H9 (cell line): ENCODE measurements at regions not wholly inside any gene's neighbourhood (a gene's known extent, or its start where the extent isn't known, plus 50 kb on each side); places are given as distances from the start of the nearest gene placed in this dataset.

Source experiments
- DNase-seq: peaks from one replicate; pipeline ENCODE4 v3.0.0-alpha.2; 2017
- H2AFZ ChIP-seq: one replicate; pipeline ENCODE4 v1.6.1; 2013; ENCODE audit warnings: mild to moderate bottlenecking, low read length, control low read depth, moderate library complexity
- H2AK5ac ChIP-seq: 2 replicates; pipeline ENCODE4 v1.6.1; 2013; ENCODE audit warnings: low read length, control low read depth, mixed read lengths; ENCODE audit not compliant: insufficient read length
- H2BK120ac ChIP-seq: one replicate; pipeline ENCODE4 v1.6.1; 2013; ENCODE audit warnings: low read depth, mild to moderate bottlenecking, low read length, control low read depth, inconsistent platforms; ENCODE audit not compliant: poor library complexity, severe bottlenecking
- H2BK12ac ChIP-seq: 2 replicates; pipeline ENCODE4 v1.6.1; 2013; ENCODE audit warnings: low read length, control low read depth, mixed read lengths, low read depth; ENCODE audit not compliant: insufficient read length
- H2BK15ac ChIP-seq: 2 replicates; pipeline ENCODE4 v1.6.1; 2013; ENCODE audit warnings: low read depth, low read length, control low read depth
- H2BK20ac ChIP-seq: one replicate; pipeline ENCODE4 v1.6.1; 2013; ENCODE audit warnings: low read depth, mild to moderate bottlenecking, low read length, control low read depth, inconsistent platforms; ENCODE audit not compliant: poor library complexity, severe bottlenecking
- H2BK5ac ChIP-seq: 2 replicates; pipeline ENCODE4 v1.6.1; 2013; ENCODE audit warnings: low read length, control low read depth, mixed read lengths; ENCODE audit not compliant: insufficient read length
- H3K14ac ChIP-seq: 2 replicates; pipeline ENCODE4 v1.6.1; 2013; ENCODE audit warnings: low read length, control low read depth; ENCODE audit not compliant: insufficient read depth
- H3K18ac ChIP-seq: 2 replicates; pipeline ENCODE4 v1.6.1; 2013; ENCODE audit warnings: low read depth, mild to moderate bottlenecking, mixed read lengths, low read length, control low read depth; ENCODE audit not compliant: insufficient read length
- H3K23ac ChIP-seq: 2 replicates; pipeline ENCODE4 v1.6.1; 2013; ENCODE audit warnings: low read length, control low read depth, mixed read lengths, low read depth; ENCODE audit not compliant: insufficient read length
- H3K23me2 ChIP-seq: 2 replicates; pipeline ENCODE4 v1.6.1; 2013; ENCODE audit warnings: low read depth, mild to moderate bottlenecking, mixed read lengths, low read length, control low read depth; ENCODE audit not compliant: insufficient read length, poor library complexity, severe bottlenecking
- H3K27ac ChIP-seq: 2 replicates; pipeline ENCODE4 v1.5.1; 2013; ENCODE audit warnings: low read length, control low read depth, mixed read lengths, low read depth; ENCODE audit not compliant: insufficient read length
- H3K27me3 ChIP-seq: 2 replicates; pipeline ENCODE4 v1.6.1; 2013; ENCODE audit warnings: low read length, control low read depth, inconsistent platforms; ENCODE audit not compliant: insufficient read depth
- H3K4ac ChIP-seq: 2 replicates; pipeline ENCODE4 v1.6.1; 2013; ENCODE audit warnings: low read depth, mild to moderate bottlenecking, control low read depth, inconsistent platforms, low read length, moderate library complexity
- H3K4me1 ChIP-seq: 2 replicates; pipeline ENCODE4 v1.6.1; 2013; ENCODE audit warnings: low read length, control low read depth, inconsistent platforms; ENCODE audit not compliant: insufficient read depth
- H3K4me2 ChIP-seq: 2 replicates; pipeline ENCODE4 v1.6.1; 2013; ENCODE audit warnings: low read length, control low read depth, mixed read lengths; ENCODE audit not compliant: insufficient read length, insufficient read depth
- H3K56ac ChIP-seq: 2 replicates; pipeline ENCODE4 v1.6.1; 2013; ENCODE audit warnings: low read depth, mild to moderate bottlenecking, mixed read lengths, low read length, control low read depth; ENCODE audit not compliant: insufficient read length
- H3K79me1 ChIP-seq: 2 replicates; pipeline ENCODE4 v1.6.1; 2013; ENCODE audit warnings: low read depth, mild to moderate bottlenecking, moderate library complexity, low read length, control low read depth, inconsistent platforms; ENCODE audit not compliant: insufficient read depth, poor library complexity, severe bottlenecking
- H3K79me2 ChIP-seq: 2 replicates; pipeline ENCODE4 v1.6.1; 2013; ENCODE audit warnings: low read length, control low read depth, inconsistent platforms; ENCODE audit not compliant: insufficient read depth
- H3K9ac ChIP-seq: 2 replicates; pipeline ENCODE4 v1.6.1; 2013; ENCODE audit warnings: low read length, control low read depth, mixed read lengths; ENCODE audit not compliant: insufficient read length; ENCODE audit errors: extremely low read depth
- H3K9me3 ChIP-seq: one replicate; pipeline ENCODE4 v1.6.1; 2013; ENCODE audit warnings: low read depth, low read length, inconsistent platforms; ENCODE audit not compliant: control insufficient read depth
- H3T11ph ChIP-seq: one replicate; pipeline ENCODE4 v1.6.1; 2013; ENCODE audit warnings: mild to moderate bottlenecking, low read length, control low read depth, inconsistent platforms
- H4K20me1 ChIP-seq: one replicate; pipeline ENCODE4 v1.6.1; 2013; ENCODE audit not compliant: control insufficient read depth, insufficient read length, insufficient read depth
- H4K5ac ChIP-seq: 2 replicates; pipeline ENCODE4 v1.6.1; 2013; ENCODE audit warnings: low read depth, mild to moderate bottlenecking, mixed read lengths, low read length, control low read depth; ENCODE audit not compliant: insufficient read length
- H4K8ac ChIP-seq: replicated peaks from 2 replicates; pipeline ENCODE4 v1.6.1; 2013; ENCODE audit warnings: low read length, control low read depth, mixed read lengths, low read depth; ENCODE audit not compliant: insufficient read length
- H4K91ac ChIP-seq: 2 replicates; pipeline ENCODE4 v1.6.1; 2013; ENCODE audit warnings: low read depth, mild to moderate bottlenecking, moderate library complexity, mixed read lengths, low read length, control low read depth; ENCODE audit not compliant: insufficient read length
- H3K27ac Mint-ChIP-seq, 3 experiments: 2 replicates in 2 of 3; 3 replicates in 1 of 3; pipeline ENCODE4 v1.8.0; 2020 to 2021; ENCODE audit warnings: mixed read lengths in 3 of 3, mild to moderate bottlenecking in 1 of 3, moderate library complexity in 1 of 3
- H3K27me3 Mint-ChIP-seq: 2 replicates; pipeline ENCODE4 v1.8.0; 2021; ENCODE audit warnings: low read depth, mild to moderate bottlenecking, moderate library complexity, mixed read lengths
- H3K36me3 Mint-ChIP-seq, 3 experiments: 2 replicates in 2 of 3; 3 replicates in 1 of 3; pipeline ENCODE4 v1.8.0; 2020 to 2021; ENCODE audit warnings: low read depth in 3 of 3, mixed read lengths in 3 of 3; ENCODE audit not compliant: insufficient read depth in 1 of 3
- H3K4me1 Mint-ChIP-seq, 2 experiments: 2 replicates each; pipeline ENCODE4 v1.8.0; 2020; ENCODE audit warnings: mixed read lengths in 2 of 2
- H3K4me3 Mint-ChIP-seq, 2 experiments: 2 replicates in 1 of 2; 3 replicates in 1 of 2; pipeline ENCODE4 v1.8.0; 2020 to 2021; ENCODE audit warnings: mild to moderate bottlenecking in 2 of 2, mixed read lengths in 2 of 2, moderate library complexity in 1 of 2
- H3K9me3 Mint-ChIP-seq, 2 experiments: 2 replicates in 1 of 2; 3 replicates in 1 of 2; pipeline ENCODE4 v1.8.0; 2020; ENCODE audit warnings: mild to moderate bottlenecking in 2 of 2, mixed read lengths in 2 of 2, moderate library complexity in 1 of 2
- WGBS: extraction: QIAGEN DNeasy Blood & Tissue Kit; methylation state at CpG from one replicate; pipeline ENCODE4 v1.1.7; 2013; ENCODE audit warnings: missing lambda C conversion rate, low lambda C conversion rate, mixed read lengths; ENCODE audit not compliant: insufficient read length; ENCODE audit errors: extremely low coverage; 5-methylcytosine and 5-hydroxymethylcytosine counted together
- TF ChIP-seq, protein P1 (sequence below): fragments of 200-600 bp; sonication (generic); conservative IDR thresholded peaks from 3 replicates; pipeline ENCODE4 v1.8.0; 2021; ENCODE audit warnings: antibody characterized with exemption, mild to moderate bottlenecking

DNA sequence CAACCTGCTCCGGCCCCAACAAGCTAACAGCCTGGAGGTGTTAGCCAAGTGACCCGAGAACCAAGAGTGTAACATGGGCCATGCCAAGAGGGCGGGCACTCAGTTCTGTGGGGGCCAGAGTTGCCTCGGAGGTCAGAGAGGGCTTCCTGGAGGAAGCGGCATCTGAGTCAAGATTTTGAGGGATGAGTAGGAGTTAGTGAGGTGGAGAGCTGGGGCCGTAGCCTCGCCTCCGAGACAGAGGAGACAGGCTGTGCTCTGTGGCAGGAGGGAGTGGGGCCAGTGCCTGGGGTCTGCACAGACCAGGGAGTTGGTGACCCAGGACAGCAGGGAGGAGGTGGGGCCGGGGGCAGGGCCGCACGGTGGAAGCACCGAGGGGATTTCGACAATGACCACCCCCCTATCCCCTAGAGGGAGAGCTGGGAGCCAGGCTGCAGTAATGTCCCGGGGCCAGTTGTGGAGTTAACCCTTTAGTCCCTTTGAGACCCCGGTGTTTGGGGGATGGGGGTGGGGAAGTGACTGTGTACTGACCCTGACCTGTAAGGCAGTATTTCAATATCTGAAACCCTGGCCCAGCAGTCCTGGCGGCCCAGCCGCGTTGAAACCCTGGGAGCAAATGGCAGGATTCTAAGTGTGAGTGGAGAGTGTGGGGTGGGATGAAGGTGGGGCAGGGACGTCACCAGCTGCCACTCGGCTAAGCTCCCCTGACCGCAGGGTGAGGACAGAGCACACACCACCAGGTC is 148.7 kb upstream of the COL5A1 start:
- H3K27me3 Mint-ChIP-seq, result no peaks in the 10 kb centered on the region; the same call in 1 of the 2 replicates
- Histone ChIP-seq H2BK120ac (no peak overlapping the region), H2BK12ac (no peak overlapping the region), H2AFZ (no peak overlapping the region), H2AK5ac (no peak overlapping the region), H3K4me2 (no peak overlapping the region), H3K27me3 (no peaks in the 10 kb centered on the region), H3K9me3 (no peaks in the 10 kb centered on the region), H3K79me1 (no peaks in the 10 kb centered on the region), H4K5ac (no peak overlapping the region), H3K14ac (0 out of 2 replicates have a peak overlapping the region, but pooled peaks have one; percentile 19), H2BK15ac (no peak overlapping the region), H3K23ac (no peak overlapping the region), H2BK5ac (no peak overlapping the region), H3K9ac (no peak overlapping the region), H3T11ph (no peak overlapping the region), H3K4ac (no peak overlapping the region), H2BK20ac (no peak overlapping the region), H3K18ac (no peak overlapping the region), H3K4me1 (no peaks in the 10 kb centered on the region), H3K56ac (no peak overlapping the region), H3K27ac (no peak overlapping the region), H3K23me2 (no peaks in the 10 kb centered on the region), H4K8ac (no peak overlapping the region), H3K79me2 (no peaks in the 10 kb centered on the region), H4K91ac (no peak overlapping the region), H4K20me1 (no peaks in the 10 kb centered on the region)
- H3K27ac Mint-ChIP-seq, result no peak overlapping the region
- TF ChIP-seq, protein P1, sequence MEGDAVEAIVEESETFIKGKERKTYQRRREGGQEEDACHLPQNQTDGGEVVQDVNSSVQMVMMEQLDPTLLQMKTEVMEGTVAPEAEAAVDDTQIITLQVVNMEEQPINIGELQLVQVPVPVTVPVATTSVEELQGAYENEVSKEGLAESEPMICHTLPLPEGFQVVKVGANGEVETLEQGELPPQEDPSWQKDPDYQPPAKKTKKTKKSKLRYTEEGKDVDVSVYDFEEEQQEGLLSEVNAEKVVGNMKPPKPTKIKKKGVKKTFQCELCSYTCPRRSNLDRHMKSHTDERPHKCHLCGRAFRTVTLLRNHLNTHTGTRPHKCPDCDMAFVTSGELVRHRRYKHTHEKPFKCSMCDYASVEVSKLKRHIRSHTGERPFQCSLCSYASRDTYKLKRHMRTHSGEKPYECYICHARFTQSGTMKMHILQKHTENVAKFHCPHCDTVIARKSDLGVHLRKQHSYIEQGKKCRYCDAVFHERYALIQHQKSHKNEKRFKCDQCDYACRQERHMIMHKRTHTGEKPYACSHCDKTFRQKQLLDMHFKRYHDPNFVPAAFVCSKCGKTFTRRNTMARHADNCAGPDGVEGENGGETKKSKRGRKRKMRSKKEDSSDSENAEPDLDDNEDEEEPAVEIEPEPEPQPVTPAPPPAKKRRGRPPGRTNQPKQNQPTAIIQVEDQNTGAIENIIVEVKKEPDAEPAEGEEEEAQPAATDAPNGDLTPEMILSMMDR, result no peak
- H3K9me3 Mint-ChIP-seq, result peaks cover 0 to 3% of the 10 kb centered on the region in 2 experiments; a peak in 1 of 5 replicates
- DNase-seq, result no peak
- peak overlapping the region in 1 of 2 experiments; percentile 7; a peak in 1 of 5 replicates for H3K4me3 Mint-ChIP-seq
- peaks cover 7 to 17% of the 10 kb centered on the region in 2 experiments; a peak in 3 of 4 replicates for H3K4me1 Mint-ChIP-seq
- H3K36me3 Mint-ChIP-seq, result no peaks in the 10 kb centered on the region
- WGBS, result no CpG with 5 or more reads among the region's 21 CpGs
